ENCODE measurements at regions not wholly inside any gene's neighbourhood (a gene's known extent, or its start where the extent isn't known, plus 50 kb on each side); places are given as distances from the start of the nearest gene placed in this dataset.
A peak's percentile ranks its signal among the peaks of the same experiment; 100 is the strongest.

DNA sequence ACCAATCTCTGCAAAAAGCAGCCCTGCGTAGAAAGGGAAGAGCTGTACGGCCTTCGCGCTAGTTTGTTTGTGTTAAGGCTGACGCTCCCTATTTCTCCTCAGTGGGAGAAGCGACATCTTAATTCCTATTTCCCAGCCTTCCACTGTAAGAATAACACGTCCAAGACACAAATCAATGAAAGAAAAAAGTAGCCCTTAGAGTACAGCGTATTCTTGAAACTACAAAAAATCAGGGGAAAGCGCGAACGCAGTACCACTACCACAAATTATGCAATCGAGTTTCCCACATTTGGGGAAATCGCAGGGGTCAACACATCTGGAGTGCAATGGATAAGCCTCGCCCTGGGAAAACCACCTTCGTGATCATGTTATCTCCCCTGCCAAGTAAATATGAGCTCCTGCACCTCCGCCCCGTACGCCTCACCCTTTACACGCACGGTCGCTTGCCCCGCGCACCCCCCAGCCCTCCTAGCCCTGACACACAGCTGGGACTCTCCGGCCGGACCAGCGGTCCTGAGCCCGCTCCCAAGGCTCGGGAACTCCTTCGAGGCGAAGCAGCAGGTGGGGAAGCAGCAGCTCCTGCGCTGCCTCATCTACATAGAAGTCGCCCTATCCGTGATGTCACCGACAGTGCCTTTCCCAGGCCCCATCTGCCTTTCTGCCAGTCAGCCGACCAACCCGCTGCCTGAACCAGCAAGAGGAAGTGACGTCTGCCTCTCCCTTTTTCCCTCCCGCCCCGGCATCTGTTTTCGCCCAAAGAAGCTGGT is 94.7 kb downstream of the PPIAL4G start (continued):
- TF ChIP-seq, protein P1, sequence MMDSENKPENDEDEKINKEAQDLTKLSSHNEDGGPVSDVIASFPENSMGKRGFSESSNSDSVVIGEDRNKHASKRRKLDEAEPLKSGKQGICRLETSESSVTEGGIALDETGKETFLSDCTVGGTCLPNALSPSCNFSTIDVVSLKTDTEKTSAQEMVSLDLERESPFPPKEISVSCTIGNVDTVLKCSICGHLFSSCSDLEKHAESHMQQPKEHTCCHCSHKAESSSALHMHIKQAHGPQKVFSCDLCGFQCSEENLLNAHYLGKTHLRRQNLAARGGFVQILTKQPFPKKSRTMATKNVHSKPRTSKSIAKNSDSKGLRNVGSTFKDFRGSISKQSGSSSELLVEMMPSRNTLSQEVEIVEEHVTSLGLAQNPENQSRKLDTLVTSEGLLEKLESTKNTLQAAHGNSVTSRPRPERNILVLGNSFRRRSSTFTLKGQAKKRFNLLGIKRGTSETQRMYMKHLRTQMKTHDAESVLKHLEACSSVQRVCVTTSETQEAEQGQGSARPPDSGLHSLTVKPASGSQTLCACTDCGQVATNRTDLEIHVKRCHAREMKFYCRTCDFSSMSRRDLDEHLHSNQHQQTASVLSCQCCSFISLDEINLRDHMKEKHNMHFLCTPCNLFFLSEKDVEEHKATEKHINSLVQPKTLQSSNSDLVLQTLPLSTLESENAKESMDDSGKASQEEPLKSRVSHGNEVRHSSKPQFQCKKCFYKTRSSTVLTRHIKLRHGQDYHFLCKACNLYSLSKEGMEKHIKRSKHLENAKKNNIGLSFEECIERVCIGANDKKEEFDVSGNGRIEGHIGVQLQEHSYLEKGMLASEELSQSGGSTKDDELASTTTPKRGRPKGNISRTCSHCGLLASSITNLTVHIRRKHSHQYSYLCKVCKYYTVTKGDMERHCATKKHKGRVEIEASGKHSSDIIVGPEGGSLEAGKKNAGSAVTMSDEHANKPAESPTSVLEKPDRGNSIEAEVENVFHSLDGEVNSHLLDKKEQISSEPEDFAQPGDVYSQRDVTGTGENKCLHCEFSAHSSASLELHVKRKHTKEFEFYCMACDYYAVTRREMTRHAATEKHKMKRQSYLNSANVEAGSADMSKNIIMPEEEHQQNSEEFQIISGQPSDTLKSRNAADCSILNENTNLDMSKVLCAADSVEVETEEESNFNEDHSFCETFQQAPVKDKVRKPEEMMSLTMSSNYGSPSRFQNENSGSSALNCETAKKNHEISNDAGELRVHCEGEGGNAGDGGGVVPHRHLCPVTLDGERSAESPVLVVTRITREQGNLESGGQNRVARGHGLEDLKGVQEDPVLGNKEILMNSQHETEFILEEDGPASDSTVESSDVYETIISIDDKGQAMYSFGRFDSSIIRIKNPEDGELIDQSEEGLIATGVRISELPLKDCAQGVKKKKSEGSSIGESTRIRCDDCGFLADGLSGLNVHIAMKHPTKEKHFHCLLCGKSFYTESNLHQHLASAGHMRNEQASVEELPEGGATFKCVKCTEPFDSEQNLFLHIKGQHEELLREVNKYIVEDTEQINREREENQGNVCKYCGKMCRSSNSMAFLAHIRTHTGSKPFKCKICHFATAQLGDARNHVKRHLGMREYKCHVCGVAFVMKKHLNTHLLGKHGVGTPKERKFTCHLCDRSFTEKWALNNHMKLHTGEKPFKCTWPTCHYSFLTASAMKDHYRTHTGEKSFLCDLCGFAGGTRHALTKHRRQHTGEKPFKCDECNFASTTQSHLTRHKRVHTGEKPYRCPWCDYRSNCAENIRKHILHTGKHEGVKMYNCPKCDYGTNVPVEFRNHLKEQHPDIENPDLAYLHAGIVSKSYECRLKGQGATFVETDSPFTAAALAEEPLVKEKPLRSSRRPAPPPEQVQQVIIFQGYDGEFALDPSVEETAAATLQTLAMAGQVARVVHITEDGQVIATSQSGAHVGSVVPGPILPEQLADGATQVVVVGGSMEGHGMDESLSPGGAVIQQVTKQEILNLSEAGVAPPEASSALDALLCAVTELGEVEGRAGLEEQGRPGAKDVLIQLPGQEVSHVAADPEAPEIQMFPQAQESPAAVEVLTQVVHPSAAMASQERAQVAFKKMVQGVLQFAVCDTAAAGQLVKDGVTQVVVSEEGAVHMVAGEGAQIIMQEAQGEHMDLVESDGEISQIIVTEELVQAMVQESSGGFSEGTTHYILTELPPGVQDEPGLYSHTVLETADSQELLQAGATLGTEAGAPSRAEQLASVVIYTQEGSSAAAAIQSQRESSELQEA (CRISPR knock-in tag; IDR thresholded peaks at IDR 0.05; ENCODE audit: not compliant biosample characterization): no peak
- TF ChIP-seq HDAC6 (IDR thresholded peaks at IDR 0.05; ENCODE audit: low read depth, low read length) (no peak), POGZ (CRISPR knock-in tag; IDR thresholded peaks at IDR 0.05) (peak; percentile 80), SRSF1 (optimal IDR thresholded peaks at IDR 0.05; ENCODE audit: low read depth, low read length) (no peak), ZNF614 (CRISPR knock-in tag; IDR thresholded peaks at IDR 0.05; ENCODE audit: borderline replicate concordance) (no peak), ARNT (IDR thresholded peaks at IDR 0.05) (no peak), MAZ (IDR thresholded peaks at IDR 0.05; ENCODE audit: borderline replicate concordance, low read depth, low read length) (no peak), MAZ (CRISPR knock-in tag; IDR thresholded peaks at IDR 0.05; ENCODE audit: low read depth) (no peak), GPN1 (CRISPR knock-in tag; IDR thresholded peaks at IDR 0.05; ENCODE audit: borderline replicate concordance) (no peak), NCOR1 (IDR thresholded peaks at IDR 0.05; ENCODE audit: borderline replicate concordance, low read length) (peak; percentile 14; the same call in 1 of the 2 replicates), PHF21A (CRISPR knock-in tag; IDR thresholded peaks at IDR 0.05) (peak; percentile 67), SNRNP70 (IDR thresholded peaks at IDR 0.05; ENCODE audit: low read depth, low read length) (no peak), NBN (conservative IDR thresholded peaks at IDR 0.05) (no peak)
- TF ChIP-seq, protein P2, sequence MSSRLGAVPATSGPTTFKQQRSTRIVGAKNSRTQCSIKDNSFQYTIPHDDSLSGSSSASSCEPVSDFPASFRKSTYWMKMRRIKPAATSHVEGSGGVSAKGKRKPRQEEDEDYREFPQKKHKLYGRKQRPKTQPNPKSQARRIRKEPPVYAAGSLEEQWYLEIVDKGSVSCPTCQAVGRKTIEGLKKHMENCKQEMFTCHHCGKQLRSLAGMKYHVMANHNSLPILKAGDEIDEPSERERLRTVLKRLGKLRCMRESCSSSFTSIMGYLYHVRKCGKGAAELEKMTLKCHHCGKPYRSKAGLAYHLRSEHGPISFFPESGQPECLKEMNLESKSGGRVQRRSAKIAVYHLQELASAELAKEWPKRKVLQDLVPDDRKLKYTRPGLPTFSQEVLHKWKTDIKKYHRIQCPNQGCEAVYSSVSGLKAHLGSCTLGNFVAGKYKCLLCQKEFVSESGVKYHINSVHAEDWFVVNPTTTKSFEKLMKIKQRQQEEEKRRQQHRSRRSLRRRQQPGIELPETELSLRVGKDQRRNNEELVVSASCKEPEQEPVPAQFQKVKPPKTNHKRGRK (CRISPR knock-in tag; IDR thresholded peaks at IDR 0.05): no peak
- TF ChIP-seq, protein P3, sequence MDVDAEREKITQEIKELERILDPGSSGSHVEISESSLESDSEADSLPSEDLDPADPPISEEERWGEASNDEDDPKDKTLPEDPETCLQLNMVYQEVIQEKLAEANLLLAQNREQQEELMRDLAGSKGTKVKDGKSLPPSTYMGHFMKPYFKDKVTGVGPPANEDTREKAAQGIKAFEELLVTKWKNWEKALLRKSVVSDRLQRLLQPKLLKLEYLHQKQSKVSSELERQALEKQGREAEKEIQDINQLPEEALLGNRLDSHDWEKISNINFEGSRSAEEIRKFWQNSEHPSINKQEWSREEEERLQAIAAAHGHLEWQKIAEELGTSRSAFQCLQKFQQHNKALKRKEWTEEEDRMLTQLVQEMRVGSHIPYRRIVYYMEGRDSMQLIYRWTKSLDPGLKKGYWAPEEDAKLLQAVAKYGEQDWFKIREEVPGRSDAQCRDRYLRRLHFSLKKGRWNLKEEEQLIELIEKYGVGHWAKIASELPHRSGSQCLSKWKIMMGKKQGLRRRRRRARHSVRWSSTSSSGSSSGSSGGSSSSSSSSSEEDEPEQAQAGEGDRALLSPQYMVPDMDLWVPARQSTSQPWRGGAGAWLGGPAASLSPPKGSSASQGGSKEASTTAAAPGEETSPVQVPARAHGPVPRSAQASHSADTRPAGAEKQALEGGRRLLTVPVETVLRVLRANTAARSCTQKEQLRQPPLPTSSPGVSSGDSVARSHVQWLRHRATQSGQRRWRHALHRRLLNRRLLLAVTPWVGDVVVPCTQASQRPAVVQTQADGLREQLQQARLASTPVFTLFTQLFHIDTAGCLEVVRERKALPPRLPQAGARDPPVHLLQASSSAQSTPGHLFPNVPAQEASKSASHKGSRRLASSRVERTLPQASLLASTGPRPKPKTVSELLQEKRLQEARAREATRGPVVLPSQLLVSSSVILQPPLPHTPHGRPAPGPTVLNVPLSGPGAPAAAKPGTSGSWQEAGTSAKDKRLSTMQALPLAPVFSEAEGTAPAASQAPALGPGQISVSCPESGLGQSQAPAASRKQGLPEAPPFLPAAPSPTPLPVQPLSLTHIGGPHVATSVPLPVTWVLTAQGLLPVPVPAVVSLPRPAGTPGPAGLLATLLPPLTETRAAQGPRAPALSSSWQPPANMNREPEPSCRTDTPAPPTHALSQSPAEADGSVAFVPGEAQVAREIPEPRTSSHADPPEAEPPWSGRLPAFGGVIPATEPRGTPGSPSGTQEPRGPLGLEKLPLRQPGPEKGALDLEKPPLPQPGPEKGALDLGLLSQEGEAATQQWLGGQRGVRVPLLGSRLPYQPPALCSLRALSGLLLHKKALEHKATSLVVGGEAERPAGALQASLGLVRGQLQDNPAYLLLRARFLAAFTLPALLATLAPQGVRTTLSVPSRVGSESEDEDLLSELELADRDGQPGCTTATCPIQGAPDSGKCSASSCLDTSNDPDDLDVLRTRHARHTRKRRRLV (CRISPR knock-in tag; IDR thresholded peaks at IDR 0.05): peak; percentile 100
